Myocyte (in vitro differentiated cells): ENCODE measurements at regions not wholly inside any gene's neighbourhood (a gene's known extent, or its start where the extent isn't known, plus 50 kb on each side); places are given as distances from the start of the nearest gene placed in this dataset.
A peak's percentile ranks its signal among the peaks of the same experiment; 100 is the strongest.

Experiments
- DNase-seq: peaks from one replicate; pipeline ENCODE4 v3.0.0-alpha.2; 2012; ENCODE audit warnings: low read depth

DNA sequence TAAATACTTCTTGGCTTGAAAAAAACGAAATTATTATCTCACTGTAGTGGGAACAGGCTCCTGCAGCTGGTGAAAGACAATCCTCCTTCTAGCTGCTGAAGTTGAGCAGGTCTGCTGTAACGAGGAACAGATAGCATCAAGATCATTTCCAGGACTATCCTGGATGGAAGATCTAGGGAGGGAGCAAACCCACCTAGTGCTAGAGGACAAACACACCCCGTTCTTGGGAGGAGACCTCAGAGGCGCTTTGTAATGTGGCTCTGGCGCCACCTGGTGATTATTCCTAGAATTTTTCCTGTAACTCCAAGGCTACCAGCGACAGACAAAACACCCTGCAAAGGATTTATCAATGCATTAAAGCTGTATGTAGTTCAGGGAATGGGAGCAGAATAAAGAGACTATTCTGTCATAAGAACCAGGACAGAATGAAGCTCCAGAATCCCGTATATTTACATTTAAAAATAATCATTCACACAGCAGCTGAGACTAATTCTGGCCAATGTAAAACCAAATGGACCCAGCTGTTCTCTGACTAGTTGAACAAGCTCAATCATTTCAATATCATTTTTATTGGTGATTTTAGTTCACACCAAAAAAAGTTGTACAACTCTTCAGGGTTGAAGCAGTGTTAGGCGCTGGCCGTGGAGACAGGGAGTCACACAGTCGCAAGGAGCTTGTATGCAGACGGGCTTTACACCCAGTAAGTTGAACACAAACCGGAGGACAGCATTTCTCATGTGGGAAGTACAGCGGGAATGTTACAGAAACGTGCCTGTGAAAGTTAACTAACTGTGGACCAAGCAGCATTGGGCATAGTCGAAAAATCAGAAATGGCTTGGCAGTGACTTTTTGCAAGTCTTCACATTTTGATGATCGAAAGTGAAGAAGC lies 290.3 kb downstream of the TRIB2 start:
- peak; percentile 77 for DNase-seq

GRCh38 chr2:13009027-13009642 lies 292.4 kb downstream of the TRIB2 start:
- no peak for DNase-seq

DNA sequence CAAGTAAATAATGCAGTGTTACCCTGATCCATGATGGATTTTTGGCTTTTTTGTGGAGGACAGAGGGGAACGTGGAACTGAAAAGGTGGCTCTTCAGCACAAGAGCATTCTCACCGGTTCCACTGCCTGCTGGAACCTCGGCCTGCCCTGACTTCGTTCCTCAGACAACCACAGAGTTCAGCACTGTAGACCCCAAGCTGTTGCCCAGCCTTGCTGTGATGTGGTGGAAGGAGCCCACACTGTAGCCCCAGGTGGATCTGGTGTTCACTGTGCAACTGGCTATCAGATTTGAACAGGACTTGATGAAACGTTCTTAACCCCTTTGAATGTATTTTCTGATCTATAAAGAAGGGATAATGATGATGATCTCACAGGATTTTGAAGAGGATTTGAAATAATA lies 293.5 kb downstream of the TRIB2 start:
- DNase-seq, result no peak

DNA sequence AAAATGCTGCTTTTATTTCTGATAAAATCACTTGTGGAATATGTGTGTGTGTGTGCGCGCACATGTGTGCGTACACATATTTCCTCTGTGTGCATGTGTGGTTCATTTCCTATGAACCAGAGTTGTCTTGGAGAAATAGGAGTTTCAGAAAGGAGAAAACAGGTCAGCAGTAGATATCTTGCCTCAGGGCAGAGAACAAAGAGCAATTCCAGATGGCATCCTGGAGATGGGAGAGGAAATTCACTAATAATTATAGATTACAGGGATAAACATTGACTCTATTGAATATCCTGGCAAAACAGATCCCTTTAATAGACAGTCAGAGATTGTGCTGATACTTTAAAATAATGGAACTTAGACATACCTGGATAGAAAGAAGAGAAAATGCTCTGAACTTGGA lies 298.0 kb downstream of the TRIB2 start:
- no peak for DNase-seq

- DNase-seq, result no peak
Observed at GRCh38 chr2:13015532-13016320, 299.0 kb downstream of the TRIB2 start.

- DNase-seq, result no peak
Observed at GRCh38 chr2:13018490-13018889, 301.8 kb downstream of the TRIB2 start.

GRCh38 chr2:13019781-13020180 lies 303.0 kb downstream of the TRIB2 start:
- no peak for DNase-seq

GRCh38 chr2:13020469-13020868 lies 303.7 kb downstream of the TRIB2 start:
- no peak for DNase-seq

DNA sequence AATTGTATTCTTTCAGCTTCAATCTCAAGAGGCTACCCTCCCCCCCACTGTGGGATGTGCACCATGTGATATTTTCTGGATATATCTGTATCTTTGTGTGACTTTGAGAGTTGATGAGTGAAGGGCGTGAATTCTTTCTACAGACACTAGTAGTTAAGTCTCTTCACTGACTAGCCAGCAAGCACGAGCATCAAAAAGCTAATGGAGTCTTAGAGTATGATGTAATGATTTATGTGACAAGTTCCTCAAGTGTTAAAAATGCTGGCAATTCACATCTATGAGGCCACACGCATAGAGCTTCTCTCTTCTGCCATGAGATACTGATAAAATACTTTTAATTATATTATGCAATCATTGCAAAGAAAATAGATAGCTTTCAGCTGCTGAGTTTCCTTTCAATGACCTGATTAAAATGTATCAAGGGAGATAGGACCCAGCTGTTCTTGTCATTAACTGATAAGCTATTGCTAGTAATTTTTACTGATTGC lies 304.8 kb downstream of the TRIB2 start:
- DNase-seq, result no peak

DNA sequence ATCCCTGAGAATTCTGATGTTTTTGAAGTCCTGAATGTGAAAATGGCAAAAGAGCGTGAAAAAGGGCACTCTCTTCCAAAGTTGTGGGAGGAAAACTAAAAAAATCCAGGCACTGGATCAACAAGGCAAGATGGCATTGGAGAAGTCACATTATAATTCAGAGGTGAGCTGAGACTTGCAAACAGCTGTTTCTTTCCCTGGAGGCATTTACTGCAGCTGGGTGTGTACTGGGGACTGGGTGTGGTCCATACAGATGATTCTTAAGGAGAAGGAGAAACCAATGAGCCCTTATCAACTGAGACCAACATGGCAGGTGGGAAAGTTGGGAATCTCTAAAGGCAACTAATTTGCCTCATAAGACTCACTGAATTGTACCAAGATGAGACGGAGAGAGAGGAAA lies 313.9 kb downstream of the TRIB2 start:
- peak; percentile 17 for DNase-seq

- no peak for DNase-seq
Observed at GRCh38 chr2:13034861-13035260, 318.1 kb downstream of the TRIB2 start.

GRCh38 chr2:13035866-13036265 lies 319.1 kb downstream of the TRIB2 start:
- DNase-seq, result no peak

GRCh38 chr2:13040043-13040442 lies 323.3 kb downstream of the TRIB2 start:
- DNase-seq, result no peak

DNA sequence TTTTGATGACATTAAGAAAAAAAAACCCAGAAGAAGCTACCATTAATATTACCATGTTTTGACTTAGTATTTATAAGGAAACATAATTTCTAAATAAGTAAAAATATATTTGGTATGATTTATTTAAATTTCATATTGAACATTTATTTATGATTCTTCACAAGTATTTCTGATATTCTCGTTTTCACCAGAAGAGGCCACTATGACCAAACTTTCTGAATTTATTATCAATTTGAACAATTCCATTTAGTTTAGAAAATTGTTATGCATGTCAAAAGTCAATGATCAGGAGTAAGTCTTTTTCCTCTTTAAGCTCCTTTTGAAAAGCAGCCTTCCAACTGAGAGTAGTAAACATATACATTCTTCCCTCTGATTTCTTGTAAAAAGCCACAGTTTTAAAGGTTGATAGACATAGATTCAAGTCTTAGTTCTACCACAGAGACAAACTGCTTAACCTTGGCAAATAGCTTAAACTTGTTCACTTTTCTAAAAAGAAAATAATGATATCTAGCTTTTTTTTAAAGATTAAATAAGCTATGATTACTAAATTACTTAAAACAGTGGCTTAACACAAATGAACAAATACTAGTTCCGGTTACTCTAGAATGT lies 329.9 kb downstream of the TRIB2 start:
- DNase-seq, result peak; percentile 23

GRCh38 chr2:13050764-13051163 lies 334.0 kb downstream of the TRIB2 start:
- no peak for DNase-seq

- no peak for DNase-seq
Observed at GRCh38 chr2:13052547-13052946, 335.8 kb downstream of the TRIB2 start.

DNA sequence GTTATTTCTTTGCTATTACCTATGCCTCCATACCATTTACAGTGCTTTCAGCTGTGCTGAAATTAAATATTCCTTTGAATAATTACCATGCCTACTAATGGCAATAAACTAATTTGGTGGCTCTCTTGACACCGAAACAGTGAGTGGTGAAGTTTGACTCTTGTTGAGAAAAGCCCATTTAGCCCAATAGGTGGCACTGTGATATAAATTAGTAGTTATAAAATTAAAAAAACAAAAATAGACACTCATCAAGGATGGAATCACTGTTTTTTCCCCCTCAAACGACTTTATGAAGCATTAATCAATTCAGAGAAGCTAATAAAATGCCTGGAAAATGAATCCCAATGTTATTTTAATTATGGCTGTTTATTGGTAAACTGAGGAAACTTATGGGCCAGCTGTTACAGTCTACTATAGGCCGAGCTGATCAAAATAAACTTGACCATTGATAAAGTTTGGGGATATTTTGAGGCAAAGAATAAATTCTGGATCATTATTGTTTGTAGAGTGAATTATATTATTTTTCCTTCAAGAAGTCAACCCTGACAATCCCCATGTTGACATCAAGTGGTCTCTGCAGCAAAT lies 339.6 kb downstream of the TRIB2 start:
- peak; percentile 21 for DNase-seq

GRCh38 chr2:13057671-13058070 lies 340.9 kb downstream of the TRIB2 start:
- no peak for DNase-seq

DNA sequence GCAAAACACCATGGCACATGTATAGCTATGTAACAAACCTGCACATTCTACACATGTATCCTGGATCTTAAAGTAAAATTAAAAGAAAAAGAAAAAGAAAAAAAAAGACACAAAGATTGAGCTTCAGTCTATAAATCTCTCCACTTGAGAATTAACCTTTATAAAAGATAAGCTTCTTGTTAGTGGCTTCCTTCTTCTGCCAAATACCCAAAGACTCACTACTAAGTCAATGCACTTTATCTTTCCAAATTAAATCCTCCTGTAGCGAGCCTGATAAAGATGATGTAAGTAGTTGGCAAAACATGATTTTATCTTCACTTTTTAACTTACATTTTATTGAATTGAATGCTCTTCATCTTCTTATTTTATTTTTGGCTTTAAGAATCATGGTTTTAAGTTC lies 349.9 kb downstream of the TRIB2 start:
- no peak for DNase-seq

GRCh38 chr2:13067508-13067907 lies 350.8 kb downstream of the TRIB2 start:
- no peak for DNase-seq

GRCh38 chr2:13089971-13090370 lies 373.2 kb downstream of the TRIB2 start:
- no peak for DNase-seq
